HG03139 (cell line): ENCODE measurements at regions not wholly inside any gene's neighbourhood (a gene's known extent, or its start where the extent isn't known, plus 50 kb on each side); places are given as distances from the start of the nearest gene placed in this dataset.

ENCODE experiments used
- ATAC-seq: cut with Tn5 transposase; IDR thresholded peaks from one replicate; pipeline ENCODE4 v1.9.1; 2021; ENCODE audit not compliant: unreplicated experiment

DNA sequence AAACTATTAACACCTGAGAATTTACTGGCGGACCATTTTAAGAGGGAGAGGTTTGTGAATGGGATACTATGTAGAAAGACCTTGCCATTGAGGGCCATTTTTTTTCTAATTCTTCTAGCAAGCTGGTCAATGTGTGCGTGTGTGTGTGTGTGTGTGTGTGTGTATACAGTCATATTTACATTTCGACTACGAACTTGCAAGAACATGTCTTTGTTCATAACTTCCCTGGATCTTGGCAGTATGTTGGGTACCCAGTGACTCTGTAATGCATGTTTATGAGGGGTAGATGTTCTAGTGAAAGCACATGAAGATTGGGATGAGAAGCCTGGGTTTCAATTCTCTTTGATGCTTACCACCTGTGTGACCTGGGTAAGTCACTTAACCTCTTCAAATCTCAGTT is 133.6 kb downstream of the UBE2E3 start:
- ATAC-seq = no peak

DNA sequence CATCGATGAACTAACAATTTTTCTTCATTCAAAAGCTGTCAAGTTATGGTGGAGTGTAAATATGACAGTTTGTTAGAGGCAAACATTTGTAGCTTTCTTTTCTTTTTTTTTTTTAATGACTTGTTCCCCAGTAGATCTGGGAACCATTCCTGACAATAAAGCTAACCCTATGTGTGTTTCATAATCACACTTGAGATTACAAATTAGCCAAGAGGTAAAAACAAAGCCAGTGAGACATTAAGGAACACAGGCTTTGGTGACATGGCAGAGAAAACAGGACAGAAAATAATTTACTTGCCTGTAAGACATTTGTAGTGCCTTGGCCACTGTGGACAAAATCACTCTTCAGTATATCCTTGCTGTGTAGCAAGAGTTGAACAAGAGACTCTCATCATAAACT is 135.9 kb downstream of the UBE2E3 start:
- ATAC-seq = no peak

DNA sequence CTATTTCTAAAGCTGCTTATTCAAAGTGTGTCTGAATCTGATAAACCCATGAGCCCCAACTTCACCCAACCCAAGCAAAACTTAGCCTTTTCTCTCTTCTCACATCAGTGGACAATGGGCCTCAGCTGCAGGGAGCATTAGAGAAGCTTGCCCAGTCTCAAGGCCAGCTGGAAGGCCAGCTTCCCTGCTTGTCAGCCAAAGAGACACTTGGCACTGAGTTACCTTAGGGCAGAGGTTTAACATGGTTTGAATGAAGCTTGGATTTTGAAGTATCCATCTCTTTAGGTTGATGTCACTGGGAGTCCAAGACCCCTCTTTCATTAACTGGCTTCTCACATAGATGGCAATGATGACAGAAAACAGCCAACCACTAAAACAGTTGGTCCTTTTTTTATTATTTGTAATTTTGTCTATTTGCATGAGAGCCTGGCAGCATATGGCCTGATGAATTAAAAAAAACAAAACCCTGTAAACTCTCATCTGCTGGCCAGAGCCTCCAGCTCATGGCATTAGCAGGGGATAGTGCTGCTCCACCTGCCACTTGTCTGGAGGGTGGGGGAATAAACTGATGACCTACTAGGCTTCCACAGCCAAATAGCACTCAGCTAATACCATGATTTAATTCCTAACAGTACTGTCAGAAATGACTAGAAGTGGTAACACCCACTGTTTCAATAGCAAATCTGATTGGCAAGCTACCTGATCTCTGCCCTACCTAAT is 137.0 kb downstream of the UBE2E3 start:
- ATAC-seq = no peak

DNA sequence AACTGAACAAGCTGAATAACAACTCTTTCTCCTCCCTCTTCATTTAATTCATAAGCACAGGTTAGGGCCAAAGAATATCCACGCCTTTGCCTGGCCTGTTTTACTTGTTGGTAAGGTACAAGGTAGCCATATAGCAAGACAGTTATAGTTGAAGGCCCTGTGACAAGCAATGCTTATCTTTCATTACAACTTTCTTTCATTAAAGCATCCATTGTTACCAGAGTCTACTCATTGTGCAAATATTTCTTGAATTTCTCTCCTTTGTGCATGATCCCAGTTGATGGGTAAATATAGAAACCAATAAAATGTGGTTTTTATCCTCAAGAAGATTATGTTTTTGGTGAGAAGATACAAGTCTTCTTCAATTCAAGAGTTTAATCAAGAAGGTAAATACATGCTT is 140.2 kb downstream of the UBE2E3 start:
- no peak for ATAC-seq

DNA sequence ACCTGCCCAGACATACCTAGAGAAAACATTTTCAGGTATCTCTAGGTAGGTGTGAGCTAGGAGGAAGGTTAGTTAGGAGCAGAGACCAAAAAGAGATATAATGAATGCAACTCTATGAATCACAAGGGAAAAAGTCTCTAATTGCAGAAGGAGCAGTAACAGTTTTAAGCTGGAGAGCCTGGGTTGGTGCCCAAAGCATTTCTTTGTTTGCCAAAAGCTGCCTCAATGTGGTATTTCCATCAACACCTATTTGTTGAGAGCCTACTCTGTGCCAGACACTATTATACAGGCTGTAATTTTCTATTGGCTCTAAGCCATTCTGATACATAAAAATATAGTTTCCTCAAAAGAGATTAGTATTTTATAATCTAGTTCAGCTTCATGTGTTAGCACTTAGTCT is 141.6 kb downstream of the UBE2E3 start:
- no peak for ATAC-seq

DNA sequence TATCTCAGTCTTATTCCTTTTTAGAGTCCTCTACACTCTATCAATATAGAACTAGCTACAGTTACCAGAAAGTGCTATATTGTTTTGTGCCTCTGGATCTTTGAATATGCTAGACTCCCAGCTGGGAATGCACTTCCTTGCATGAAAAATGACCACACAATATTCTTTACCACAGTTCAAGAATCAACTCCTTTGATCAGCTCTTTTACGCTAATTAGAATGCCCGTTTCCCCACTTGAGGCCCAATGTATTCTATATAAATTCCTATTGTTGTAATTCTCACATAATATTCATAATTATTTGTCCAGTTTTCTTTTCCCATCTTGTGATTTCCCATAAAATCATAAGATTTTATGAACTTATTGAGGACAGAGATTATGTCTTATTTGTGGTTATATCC is 142.2 kb downstream of the UBE2E3 start:
- ATAC-seq = no peak

DNA sequence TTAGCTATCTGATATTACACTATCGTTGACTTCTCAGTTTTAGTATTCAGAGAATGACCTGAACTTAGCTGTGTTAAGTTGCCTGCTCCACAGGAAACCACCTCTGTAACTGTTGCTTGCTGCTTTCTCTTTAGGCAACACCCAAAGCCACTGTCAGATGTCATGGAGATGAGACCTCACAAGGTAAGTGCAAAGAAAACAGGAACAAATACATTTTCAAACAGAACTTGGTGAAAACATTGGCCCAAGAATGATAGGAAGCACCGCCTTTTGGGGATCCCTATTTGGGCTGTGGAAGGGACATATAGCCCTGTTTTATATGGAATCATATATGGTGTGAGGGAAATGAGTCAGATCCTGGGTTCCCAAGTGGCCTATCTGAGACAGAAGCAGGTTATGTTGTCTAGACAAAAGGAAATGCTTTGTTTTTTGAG is 143.4 kb downstream of the UBE2E3 start:
- ATAC-seq = peak; percentile 91

DNA sequence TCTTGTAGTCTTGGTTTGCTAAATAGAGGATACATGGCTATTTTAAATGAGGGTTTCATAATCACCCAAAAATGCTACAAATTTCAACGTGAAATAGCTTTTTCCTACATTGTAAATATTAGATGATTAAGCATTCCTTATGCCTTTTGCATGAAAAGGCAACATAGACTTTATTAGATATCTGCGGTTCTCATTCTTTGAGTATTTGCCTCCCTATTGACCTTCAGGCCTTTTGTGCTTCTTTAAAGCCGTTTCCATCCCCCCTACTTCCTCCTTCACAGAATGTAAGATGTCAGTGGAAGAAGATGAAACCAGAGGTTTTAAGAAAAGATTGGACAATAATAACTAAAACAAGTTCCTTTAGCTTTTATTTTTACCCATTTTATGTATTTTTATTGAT is 144.1 kb downstream of the UBE2E3 start:
- ATAC-seq = no peak

DNA sequence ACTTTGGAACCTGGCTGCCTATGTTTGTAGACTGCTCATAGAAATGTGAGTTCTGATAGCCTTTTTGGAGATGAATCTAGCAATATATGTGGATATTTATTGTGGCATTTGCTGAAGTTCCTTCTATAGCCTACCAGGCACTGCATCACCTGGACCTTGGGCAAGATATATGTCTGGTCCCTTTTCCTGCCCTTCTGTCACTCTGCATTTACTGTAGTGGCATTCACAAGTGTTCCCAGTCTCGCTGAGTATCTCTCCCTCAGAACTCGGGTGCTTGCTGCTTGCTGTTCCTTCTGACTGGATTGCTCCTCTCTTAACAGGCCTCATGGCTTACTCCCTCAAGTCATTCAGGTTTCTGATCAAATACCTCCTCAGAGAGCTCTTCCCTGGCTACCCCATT is 145.0 kb downstream of the UBE2E3 start:
- no peak for ATAC-seq

DNA sequence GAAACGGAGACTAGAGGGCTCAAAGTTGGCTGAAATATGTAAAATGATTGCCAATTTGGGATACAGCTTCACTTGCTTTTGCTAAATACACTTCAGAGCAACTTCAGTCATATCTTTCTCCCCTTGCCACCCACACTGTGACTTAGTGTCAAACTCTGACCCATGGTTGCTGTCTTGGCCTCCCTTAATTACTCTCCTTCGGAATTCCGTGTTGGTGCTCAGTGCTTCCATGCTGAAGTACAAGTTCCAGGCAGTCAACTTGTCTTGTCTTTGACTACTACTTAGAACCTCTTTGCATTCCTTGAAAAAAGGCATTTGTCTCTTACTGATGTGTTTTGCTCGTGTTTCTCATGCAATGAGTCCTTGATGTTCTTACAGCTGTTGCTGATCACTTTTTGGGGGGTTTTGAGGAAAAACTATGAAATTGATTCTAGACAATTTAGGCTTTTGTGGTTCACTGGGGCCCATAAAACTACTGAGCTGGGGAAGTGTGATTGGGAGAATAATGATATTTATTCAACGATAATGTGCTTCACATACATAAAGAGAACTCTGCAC is 146.0 kb downstream of the UBE2E3 start:
- no peak for ATAC-seq

DNA sequence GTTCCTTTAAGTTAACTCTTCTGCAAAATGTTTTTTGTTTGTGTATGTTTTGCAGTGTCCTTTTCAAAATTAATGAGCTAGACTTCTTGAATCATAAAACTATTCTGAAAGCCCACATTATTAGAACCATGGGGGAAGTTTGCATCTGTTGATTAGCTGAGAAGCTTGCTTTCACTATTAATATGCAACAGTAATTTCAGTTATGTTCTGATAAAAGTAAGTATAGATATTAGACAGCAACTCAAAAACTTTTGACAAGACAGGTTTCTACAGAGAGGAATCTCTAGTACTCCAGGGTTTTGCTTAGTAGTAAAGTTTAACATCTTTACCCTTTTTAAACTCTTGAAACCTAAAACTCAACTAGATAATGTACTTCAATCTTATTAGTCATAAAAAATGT is 147.8 kb downstream of the UBE2E3 start:
- ATAC-seq = peak; percentile 51

DNA sequence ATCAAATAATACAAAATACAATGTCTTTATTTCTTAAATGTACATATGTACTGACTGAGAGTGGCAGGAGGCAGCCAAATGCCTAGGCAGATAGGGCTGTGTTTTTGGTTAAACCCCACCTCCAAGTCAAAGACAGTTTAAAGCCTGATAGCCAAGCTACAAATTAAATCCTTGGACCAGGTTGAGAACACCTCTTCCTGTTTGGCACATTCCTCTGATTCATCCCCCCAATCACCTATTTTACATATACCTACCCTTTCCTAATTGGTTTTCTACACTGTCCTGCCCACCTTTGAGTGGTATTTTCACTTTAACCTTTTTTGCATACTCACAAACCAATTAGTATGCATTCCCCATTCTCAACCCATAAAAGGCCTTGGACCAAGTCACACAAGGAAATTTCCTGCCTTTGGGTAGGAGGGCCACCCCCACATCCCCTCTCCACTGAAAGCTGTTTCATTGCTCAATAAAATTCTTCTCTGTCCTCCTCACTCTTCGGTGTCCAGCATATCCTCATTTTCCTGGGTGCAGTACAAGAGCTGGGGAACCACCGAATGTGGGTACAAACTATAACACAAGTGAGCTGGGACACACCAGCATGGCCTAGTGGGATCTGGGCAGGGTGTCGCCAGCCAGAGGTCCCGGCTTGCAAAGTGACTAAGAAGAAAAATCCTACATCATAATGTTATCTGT is 149.1 kb downstream of the UBE2E3 start:
- no peak for ATAC-seq

DNA sequence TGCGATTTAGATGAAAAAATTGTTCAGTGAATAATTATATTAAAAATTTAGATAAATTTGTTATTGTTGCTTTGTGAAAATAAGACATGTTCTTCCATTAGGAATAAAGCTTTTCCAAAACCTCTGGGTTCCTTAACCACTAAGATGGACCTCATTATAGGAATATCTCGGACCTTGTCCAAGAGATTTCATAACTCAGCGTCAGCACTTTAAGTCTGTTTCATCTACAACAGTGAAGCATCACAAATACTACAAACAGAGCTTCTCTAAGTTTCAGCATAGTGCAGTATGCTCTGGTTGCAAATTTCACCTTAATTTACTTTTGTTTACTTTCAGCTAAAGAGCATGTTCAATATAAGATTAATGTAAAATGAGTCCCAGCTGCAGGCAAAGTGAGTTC is 150.3 kb downstream of the UBE2E3 start:
- ATAC-seq = no peak

DNA sequence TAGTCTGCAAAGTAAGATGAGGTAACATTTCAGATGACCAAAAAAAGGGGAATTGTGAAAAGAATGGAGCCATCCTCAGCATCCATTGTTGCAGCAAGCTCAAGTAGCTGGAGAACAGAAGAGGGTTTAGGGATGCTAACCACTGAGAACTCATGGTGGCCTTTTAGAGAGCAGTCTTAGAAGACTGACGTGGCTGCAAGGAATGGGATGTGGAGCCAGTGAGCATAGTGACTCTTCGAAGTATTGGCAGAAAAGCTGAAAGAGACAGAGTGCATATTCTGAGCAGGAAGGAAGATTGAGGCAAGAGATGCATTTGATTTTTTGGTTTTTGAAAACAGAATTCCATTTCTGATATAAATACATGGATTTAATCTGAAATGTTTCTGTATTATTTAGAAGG is 151.2 kb downstream of the UBE2E3 start:
- ATAC-seq = no peak

DNA sequence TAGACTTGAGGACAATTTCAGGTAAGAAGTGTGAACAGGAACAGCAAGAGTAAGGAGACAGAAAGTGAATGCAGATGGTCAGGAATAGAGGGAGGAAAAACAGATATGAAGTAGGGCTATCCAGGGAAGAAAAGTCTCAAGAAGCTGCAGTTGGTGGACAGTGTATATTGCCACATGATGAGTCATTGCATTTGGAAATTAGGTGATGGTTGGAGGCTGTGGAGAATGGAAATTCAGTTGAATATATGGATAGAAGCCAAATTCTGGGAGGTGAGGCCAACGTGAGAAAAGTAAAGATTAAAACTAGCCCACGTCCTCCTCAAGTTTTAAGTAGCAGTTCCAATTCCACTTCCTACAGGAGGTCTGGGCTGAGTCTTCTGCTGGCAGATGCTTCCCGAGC is 158.4 kb downstream of the UBE2E3 start:
- no peak for ATAC-seq

DNA sequence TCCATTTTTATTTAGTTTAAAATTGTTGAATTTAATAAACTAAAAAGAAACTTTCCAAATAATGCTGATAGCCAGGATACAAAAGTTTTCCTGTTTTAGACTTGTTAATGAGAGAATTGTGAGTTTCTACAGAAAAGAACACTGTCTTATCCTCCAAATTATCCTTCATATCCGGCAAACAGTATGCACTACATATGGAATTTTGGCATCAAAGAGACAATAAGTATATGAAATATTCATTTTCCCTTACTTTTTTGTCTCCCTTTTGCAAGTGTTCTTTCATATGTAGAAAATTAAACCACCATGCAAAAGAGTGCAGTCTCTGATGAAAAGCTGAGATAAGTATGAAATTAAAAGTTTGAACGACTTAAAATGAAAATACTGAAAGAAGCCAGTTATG is 159.4 kb downstream of the UBE2E3 start:
- no peak for ATAC-seq

DNA sequence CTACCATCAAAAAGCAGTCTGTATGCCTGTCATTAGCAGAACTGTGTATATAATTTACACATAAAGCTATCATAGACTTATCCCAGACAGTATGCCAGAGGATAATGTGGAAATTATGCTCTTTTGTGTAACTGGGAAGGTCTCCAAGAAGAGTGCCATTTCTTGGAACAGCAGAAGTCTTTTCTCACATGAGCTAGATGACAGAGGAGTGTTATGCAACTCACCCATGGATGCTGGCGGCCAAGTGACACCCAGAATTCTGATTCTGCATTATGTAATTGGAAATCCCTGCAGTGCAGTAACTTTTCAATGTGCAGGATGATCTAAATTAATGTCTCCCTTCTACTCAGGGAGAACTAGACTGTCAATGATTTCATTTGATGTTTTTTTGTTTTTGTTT is 160.0 kb downstream of the UBE2E3 start:
- no peak for ATAC-seq

DNA sequence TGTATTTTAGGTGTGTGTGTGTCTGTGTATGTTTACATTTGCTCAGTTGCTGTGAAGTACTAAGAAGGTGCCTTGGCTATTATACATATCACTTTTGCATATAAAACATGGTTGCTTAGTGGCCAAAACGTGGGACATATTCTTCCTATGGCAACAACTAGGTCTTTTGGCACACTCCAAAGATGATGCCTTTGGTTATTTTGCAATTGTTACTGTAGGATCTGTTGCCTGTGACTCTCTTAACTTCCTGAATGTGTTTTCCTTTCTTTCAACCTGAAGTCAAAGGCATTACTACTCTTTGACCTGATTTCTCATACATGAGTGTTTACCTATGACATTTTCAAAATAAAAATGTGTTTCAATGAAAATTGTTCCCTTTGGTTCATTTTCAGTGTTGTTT is 160.5 kb downstream of the UBE2E3 start:
- no peak for ATAC-seq

DNA sequence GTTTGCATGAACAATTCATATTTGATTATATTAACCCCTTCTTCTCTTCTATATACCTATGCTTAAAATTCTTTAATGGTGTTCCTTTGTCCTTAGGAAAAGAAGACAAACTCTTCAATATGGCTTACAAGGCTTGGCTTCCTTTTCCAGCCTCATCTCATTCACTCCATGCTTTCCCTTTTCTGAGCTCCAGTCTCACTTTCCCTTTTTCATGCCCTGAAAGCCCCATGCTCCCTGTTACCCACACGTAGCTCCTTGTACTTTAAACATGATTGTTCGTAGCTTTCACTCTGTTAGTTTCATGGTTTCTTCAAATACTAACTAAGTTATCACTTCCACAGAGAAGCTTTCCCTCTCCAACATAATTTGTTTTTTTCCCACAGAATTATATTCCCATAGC is 161.3 kb downstream of the UBE2E3 start:
- ATAC-seq = no peak

DNA sequence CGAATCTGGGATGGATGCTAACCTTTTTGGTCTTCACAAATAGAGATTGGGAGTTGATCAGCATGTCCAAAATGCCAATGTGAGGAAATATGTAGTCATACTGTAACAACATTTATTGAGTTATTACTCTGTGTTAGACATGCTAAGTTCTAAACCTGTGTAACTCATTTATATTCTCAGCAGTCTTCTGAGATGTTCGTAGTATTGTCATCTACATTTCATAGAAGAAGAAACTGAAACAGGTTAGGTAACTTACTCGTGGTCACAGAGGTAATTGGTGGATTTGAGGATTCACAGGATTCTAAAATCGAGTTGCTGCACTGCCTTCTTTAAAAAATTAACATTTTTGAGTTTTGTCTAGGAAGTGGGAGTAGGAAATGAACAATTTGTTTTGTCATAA is 162.1 kb downstream of the UBE2E3 start:
- no peak for ATAC-seq

DNA sequence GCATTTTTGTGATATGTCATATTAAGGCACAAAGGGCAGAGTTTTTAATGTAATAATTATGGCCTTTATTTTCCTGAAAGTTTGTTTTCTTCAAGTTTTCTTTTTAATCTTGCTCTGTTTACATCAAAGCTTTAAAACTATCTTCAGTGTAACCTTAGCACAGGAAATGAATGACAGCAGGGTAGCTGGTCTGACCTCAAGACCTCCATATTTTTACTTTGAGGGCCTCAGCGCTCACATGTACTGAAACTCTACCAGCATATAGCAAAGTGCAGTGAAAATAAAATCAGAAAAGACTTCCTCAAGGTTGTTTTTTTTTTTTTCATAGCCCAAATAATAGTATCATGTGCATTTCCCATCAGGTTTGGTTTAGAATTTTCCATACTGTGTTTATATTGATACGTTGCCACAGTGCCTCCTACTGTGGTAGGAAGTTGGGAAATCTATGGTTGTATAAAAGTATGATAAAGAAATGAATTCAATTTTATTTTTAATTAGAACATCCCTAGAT is 163.4 kb downstream of the UBE2E3 start:
- no peak for ATAC-seq

DNA sequence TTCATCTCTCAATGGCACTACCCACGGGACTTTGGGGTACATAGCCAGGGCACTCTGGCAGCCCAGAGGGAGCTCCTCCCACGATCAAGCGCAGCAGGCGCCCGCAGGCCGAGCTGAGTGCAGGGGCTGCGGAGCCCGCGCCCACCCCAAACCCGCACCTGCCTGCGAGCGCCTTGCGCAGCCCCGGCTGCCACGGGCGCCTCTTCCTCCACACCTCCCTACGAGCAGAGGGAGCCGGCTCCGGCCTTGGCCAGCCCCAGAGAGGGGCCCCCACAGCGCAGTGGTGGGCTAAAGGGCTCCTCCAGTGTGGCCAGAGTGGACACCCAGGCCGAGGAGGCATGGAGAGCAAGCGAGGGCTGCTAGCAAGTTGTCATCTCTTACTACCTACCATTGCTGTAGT is 165.2 kb downstream of the UBE2E3 start:
- no peak for ATAC-seq
